Chondrocyte (in vitro differentiated cells): ENCODE measurements at regions not wholly inside any gene's neighbourhood (a gene's known extent, or its start where the extent isn't known, plus 50 kb on each side); places are given as distances from the start of the nearest gene placed in this dataset.

ENCODE experiments used
- DNase-seq: peaks from one replicate; pipeline ENCODE4 v3.0.0; 2021; ENCODE audit warnings: mixed read lengths, low spot score
- H3K27ac Mint-ChIP-seq: one replicate; pipeline ENCODE4 v1.8.0; 2021; ENCODE audit warnings: mild to moderate bottlenecking, moderate library complexity, mixed read lengths; ENCODE audit not compliant: unreplicated experiment
- H3K27me3 Mint-ChIP-seq: 2 replicates; pipeline ENCODE4 v1.8.0; 2021; ENCODE audit warnings: low read depth, mixed read lengths
- H3K36me3 Mint-ChIP-seq: 2 replicates; pipeline ENCODE4 v1.8.0; 2021; ENCODE audit warnings: low read depth, mixed read lengths
- H3K4me1 Mint-ChIP-seq: 2 replicates; pipeline ENCODE4 v1.8.0; 2021; ENCODE audit warnings: low read depth, mild to moderate bottlenecking, mixed read lengths
- H3K4me3 Mint-ChIP-seq: one replicate; pipeline ENCODE4 v1.8.0; 2021; ENCODE audit warnings: mild to moderate bottlenecking, moderate library complexity, mixed read lengths; ENCODE audit not compliant: unreplicated experiment
- H3K9me3 Mint-ChIP-seq: 2 replicates; pipeline ENCODE4 v1.8.0; 2021; ENCODE audit warnings: low read depth, mixed read lengths
- TF ChIP-seq, protein P1 (sequence below): fragments of 200-600 bp; sonication (generic); IDR thresholded peaks from 2 replicates; pipeline ENCODE4 v1.5.0; 2021; ENCODE audit warnings: antibody characterized with exemption, mild to moderate bottlenecking, moderate library complexity

- H3K36me3 Mint-ChIP-seq = no peaks in the 10 kb centered on the region
- no peak for DNase-seq
- H3K4me1 Mint-ChIP-seq = peaks cover 25% of the 10 kb centered on the region
- H3K9me3 Mint-ChIP-seq = no peaks in the 10 kb centered on the region
- peak overlapping the region; percentile 70 for H3K27ac Mint-ChIP-seq
- TF ChIP-seq, protein P1, sequence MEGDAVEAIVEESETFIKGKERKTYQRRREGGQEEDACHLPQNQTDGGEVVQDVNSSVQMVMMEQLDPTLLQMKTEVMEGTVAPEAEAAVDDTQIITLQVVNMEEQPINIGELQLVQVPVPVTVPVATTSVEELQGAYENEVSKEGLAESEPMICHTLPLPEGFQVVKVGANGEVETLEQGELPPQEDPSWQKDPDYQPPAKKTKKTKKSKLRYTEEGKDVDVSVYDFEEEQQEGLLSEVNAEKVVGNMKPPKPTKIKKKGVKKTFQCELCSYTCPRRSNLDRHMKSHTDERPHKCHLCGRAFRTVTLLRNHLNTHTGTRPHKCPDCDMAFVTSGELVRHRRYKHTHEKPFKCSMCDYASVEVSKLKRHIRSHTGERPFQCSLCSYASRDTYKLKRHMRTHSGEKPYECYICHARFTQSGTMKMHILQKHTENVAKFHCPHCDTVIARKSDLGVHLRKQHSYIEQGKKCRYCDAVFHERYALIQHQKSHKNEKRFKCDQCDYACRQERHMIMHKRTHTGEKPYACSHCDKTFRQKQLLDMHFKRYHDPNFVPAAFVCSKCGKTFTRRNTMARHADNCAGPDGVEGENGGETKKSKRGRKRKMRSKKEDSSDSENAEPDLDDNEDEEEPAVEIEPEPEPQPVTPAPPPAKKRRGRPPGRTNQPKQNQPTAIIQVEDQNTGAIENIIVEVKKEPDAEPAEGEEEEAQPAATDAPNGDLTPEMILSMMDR = no peak
- no peak overlapping the region for H3K4me3 Mint-ChIP-seq
- peaks cover 8% of the 10 kb centered on the region for H3K27me3 Mint-ChIP-seq
These were observed 187.4 kb upstream of the TNRC6C start for GRCh38 chr17:77771145-77771544.

- H3K4me3 Mint-ChIP-seq = no peak overlapping the region
- no peaks in the 10 kb centered on the region for H3K9me3 Mint-ChIP-seq
- DNase-seq = no peak
- no peaks in the 10 kb centered on the region for H3K36me3 Mint-ChIP-seq
- H3K4me1 Mint-ChIP-seq = peaks cover 25% of the 10 kb centered on the region
- H3K27me3 Mint-ChIP-seq = peaks cover 6% of the 10 kb centered on the region
- H3K27ac Mint-ChIP-seq = no peak overlapping the region
- TF ChIP-seq, protein P1 = no peak
These were observed 186.9 kb upstream of the TNRC6C start for GRCh38 chr17:77771587-77771986.

- H3K27ac Mint-ChIP-seq = no peak overlapping the region
- H3K27me3 Mint-ChIP-seq = peaks cover 4% of the 10 kb centered on the region
- H3K9me3 Mint-ChIP-seq = no peaks in the 10 kb centered on the region
- no peak overlapping the region for H3K4me3 Mint-ChIP-seq
- H3K4me1 Mint-ChIP-seq = peaks cover 25% of the 10 kb centered on the region
- no peaks in the 10 kb centered on the region for H3K36me3 Mint-ChIP-seq
- DNase-seq = no peak
- TF ChIP-seq, protein P1 = no peak
These were observed 186.5 kb upstream of the TNRC6C start for GRCh38 chr17:77771998-77772397.

GRCh38 chr17:77772461-77772897, 186.0 kb upstream of the TNRC6C start:
- no peaks in the 10 kb centered on the region for H3K9me3 Mint-ChIP-seq
- peak overlapping the region; percentile 65 for H3K27ac Mint-ChIP-seq
- peaks cover 25% of the 10 kb centered on the region for H3K4me1 Mint-ChIP-seq
- DNase-seq = no peak
- H3K27me3 Mint-ChIP-seq = peaks cover 1% of the 10 kb centered on the region
- H3K36me3 Mint-ChIP-seq = no peaks in the 10 kb centered on the region
- TF ChIP-seq, protein P1 = peak; percentile 78
- H3K4me3 Mint-ChIP-seq = no peak overlapping the region

- TF ChIP-seq, protein P1 = no peak
- Mint-ChIP-seq H3K27me3 (peaks cover 1% of the 10 kb centered on the region), H3K9me3 (no peaks in the 10 kb centered on the region), H3K36me3 (no peaks in the 10 kb centered on the region), H3K27ac (peak overlapping the region; percentile 65), H3K4me1 (peaks cover 25% of the 10 kb centered on the region), H3K4me3 (no peak overlapping the region)
- no peak for DNase-seq
These were observed 185.6 kb upstream of the TNRC6C start for GRCh38 chr17:77772899-77773358.
